ENCODE measurements at regions not wholly inside any gene's neighbourhood (a gene's known extent, or its start where the extent isn't known, plus 50 kb on each side); places are given as distances from the start of the nearest gene placed in this dataset.
A peak's percentile ranks its signal among the peaks of the same experiment; 100 is the strongest.
"Not testable (repeated sequence)": the region's sequence is repeated elsewhere in the genome, so short reads cannot be mapped to it uniquely, and the experiment has no call there.

GRCh38 chr3:135393898-135394525, 571.5 kb upstream of the PPP2R3A start:
- no peak for DNase-seq (ENCODE audit: low spot score)

- no peak for DNase-seq (ENCODE audit: low spot score)
Measured at GRCh38 chr3:135412475-135412874, 553.1 kb upstream of the PPP2R3A start.

- DNase-seq (ENCODE audit: low spot score): no peak
Measured at GRCh38 chr3:135416182-135416581, 549.3 kb upstream of the PPP2R3A start.

- DNase-seq (ENCODE audit: low spot score): no peak
Measured at GRCh38 chr3:135419155-135419554, 546.4 kb upstream of the PPP2R3A start.

GRCh38 chr3:135426508-135426907, 539.0 kb upstream of the PPP2R3A start:
- no peak for DNase-seq (ENCODE audit: low spot score)

GRCh38 chr3:135432402-135432801, 533.1 kb upstream of the PPP2R3A start:
- no peak for DNase-seq (ENCODE audit: low spot score)

- DNase-seq (ENCODE audit: low spot score): not testable (repeated sequence)
Measured at GRCh38 chr3:135438889-135439597, 526.5 kb upstream of the PPP2R3A start.

- not testable (repeated sequence) for DNase-seq (ENCODE audit: low spot score)
Measured at GRCh38 chr3:135439632-135440031, 525.9 kb upstream of the PPP2R3A start.

- no peak for DNase-seq (ENCODE audit: low spot score)
Measured at GRCh38 chr3:135440233-135440632, 525.3 kb upstream of the PPP2R3A start.

GRCh38 chr3:135440746-135441145, 524.8 kb upstream of the PPP2R3A start:
- no peak for DNase-seq (ENCODE audit: low spot score)

- DNase-seq (ENCODE audit: low spot score): no peak
Measured at GRCh38 chr3:135444058-135444457, 521.5 kb upstream of the PPP2R3A start.

- DNase-seq (ENCODE audit: low spot score): no peak
Measured at GRCh38 chr3:135447483-135447882, 518.0 kb upstream of the PPP2R3A start.

GRCh38 chr3:135448520-135448919, 517.0 kb upstream of the PPP2R3A start:
- DNase-seq (ENCODE audit: low spot score): no peak

- DNase-seq (ENCODE audit: low spot score): no peak
Measured at GRCh38 chr3:135449046-135449445, 516.5 kb upstream of the PPP2R3A start.

- no peak for DNase-seq (ENCODE audit: low spot score)
Measured at GRCh38 chr3:135451037-135451785, 514.3 kb upstream of the PPP2R3A start.

GRCh38 chr3:135452881-135453280, 512.6 kb upstream of the PPP2R3A start:
- DNase-seq (ENCODE audit: low spot score): no peak

GRCh38 chr3:135453326-135453725, 512.2 kb upstream of the PPP2R3A start:
- DNase-seq (ENCODE audit: low spot score): no peak

- DNase-seq (ENCODE audit: low spot score): no peak
Measured at GRCh38 chr3:135454890-135455289, 510.6 kb upstream of the PPP2R3A start.

GRCh38 chr3:135456108-135456790, 509.3 kb upstream of the PPP2R3A start:
- peak; percentile 74 for DNase-seq (ENCODE audit: low spot score)

GRCh38 chr3:135458541-135459322, 506.8 kb upstream of the PPP2R3A start:
- no peak for DNase-seq (ENCODE audit: low spot score)

GRCh38 chr3:135460273-135460672, 505.3 kb upstream of the PPP2R3A start:
- DNase-seq (ENCODE audit: low spot score): no peak

GRCh38 chr3:135471911-135472310, 493.6 kb upstream of the PPP2R3A start:
- no peak for DNase-seq (ENCODE audit: low spot score)

Measured in ecto neural progenitor cell (in vitro differentiated cells).